DMS53 treated with DMSO at 0.1 percent for 48 hours (cell line): ENCODE measurements at regions not wholly inside any gene's neighbourhood (a gene's known extent, or its start where the extent isn't known, plus 50 kb on each side); places are given as distances from the start of the nearest gene placed in this dataset.

Source experiments
- DNase-seq: peaks from one replicate; lab custom pipeline; 2025; ENCODE audit not compliant: unreplicated experiment; lab: John Stamatoyannopoulos, UW

GRCh38 chr11:70715166-70715951 is 317.0 kb downstream of the CTTN start:
- no peak for DNase-seq

GRCh38 chr11:70716216-70716615 is 317.9 kb downstream of the CTTN start:
- DNase-seq = no peak

- DNase-seq = no peak
These were observed 318.9 kb downstream of the CTTN start for GRCh38 chr11:70716986-70717775.

DNA sequence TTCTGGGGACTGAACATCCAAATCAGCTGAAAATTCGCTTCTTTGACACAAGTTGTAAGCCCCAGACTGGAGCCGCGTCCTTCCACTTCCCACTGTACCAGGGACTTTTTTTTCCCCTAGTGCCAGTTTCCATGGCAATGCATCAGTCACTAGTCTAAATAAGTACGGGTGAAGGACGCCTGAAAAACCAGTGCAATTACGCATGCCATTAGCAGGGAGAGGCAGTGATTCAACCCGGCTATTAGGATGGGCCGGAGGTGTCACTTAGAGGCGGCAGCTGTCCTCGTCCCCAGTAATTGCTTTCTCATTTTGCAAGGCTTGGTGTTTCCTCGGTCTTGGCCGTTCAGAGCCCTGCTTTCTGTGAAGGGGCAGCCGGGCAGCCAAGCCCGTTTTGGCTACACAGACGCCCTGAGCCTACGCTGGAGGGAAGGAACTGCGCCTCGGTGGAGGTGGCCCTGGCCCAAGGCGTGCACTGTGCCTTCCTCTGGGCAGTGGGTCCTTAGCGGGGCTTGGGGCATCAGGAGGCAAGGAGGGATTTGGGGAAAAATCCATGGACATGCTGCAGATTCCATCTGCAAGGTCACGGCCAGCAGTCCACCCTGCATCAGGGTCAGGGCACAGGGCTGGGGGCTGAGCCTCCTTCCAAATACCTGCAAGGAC is 319.7 kb downstream of the CTTN start:
- DNase-seq = no peak

GRCh38 chr11:70719516-70719915 is 321.2 kb downstream of the CTTN start:
- DNase-seq = no peak

- DNase-seq = no peak
These were observed 322.0 kb downstream of the CTTN start for GRCh38 chr11:70720281-70720680.

GRCh38 chr11:70721006-70721405 is 322.7 kb downstream of the CTTN start:
- no peak for DNase-seq

GRCh38 chr11:70725278-70725677 is 326.9 kb downstream of the CTTN start:
- DNase-seq = no peak

GRCh38 chr11:70725739-70726138 is 327.4 kb downstream of the CTTN start:
- no peak for DNase-seq

GRCh38 chr11:70727021-70727420 is 328.7 kb downstream of the CTTN start:
- DNase-seq = no peak

GRCh38 chr11:70727899-70728620 is 329.7 kb downstream of the CTTN start:
- no peak for DNase-seq

DNA sequence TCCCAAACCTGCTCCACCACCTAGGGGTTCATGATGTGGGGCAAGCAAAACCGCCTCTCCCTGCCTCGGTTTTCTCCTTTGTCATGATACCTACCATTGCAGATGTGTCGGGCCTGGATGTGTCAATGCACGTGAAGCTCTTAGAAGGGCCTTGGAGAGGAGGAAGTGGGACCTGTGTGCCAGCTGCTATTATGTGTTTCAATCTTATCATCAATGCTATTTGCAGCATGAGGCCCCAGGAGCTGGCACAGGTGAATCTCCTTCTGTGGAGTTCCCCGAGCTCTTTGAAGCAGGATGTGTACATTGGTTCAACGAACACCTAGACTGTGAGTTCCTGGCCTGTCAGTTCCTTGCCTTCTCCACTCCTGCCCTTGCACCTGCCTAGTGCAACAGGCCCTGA is 331.6 kb downstream of the CTTN start:
- DNase-seq = no peak

DNA sequence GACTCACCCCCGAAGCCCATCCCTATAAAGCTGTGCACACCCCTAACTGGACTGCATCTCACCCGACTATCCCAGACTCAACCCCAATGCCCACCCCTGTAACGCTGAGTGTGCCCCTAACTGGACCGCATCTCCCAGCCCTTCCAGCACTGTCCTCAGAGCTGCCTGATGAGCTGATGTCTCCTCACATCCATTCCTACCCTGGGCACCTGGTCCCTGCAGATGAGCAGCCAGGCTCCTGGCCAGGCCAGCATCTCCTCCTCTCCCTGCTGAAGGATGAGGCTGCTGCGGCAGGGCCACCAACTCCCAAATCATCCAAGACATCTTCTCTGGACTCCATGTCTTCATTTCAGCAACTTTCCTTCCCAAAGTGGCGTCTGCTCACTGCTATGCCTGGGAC is 332.1 kb downstream of the CTTN start:
- no peak for DNase-seq

DNA sequence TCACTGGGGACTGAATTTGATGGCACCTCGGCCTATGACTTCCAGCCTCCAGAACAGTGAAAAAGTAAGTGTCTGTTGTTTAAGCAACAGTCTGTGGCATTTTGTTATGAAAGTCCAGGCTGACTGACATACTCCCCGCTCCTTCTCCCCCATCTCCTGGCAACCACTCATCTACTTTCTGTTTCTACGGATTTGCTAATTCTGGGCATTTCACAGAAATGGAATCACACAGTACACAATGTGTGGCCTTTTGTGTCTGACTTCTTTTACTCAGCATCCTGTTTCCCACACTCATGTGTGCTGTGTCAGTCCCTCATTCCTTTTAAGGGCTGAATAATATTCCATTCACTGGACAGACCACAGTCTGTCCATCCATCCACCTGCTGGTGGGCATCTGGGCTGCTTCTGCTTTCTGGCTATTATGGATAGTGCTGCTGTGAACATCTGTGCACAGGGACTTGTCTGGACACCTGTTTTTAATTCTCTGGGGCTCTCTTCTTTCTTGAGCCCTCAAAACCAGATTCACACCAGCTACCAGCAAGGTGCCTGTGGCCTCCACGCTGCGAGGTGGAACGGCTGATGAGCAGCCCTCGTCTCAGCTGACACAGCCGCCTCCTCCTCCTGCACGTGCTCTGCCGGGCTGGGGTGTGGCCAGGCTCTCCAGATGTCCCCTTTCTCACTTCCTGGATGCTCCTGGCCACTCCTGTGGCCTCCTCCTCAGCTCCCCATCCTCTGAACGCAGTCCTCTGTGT is 333.1 kb downstream of the CTTN start:
- DNase-seq = no peak

- no peak for DNase-seq
These were observed 333.9 kb downstream of the CTTN start for GRCh38 chr11:70732023-70732880.

DNA sequence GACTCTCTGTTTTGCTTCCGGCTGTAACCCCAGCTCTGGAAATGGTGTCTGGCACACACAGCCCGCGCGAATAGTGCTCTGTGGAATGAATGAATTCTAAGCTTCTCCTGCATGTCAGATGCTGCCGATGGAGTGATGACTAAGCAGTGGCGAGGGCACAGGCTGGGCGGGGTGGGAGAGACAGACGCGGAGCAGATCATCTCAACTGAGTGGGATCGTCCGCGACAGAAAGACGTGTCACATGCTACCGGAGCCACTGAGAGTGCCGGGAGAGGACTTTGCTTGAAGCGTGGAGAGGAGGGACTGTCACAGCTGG is 334.5 kb downstream of the CTTN start:
- no peak for DNase-seq

DNA sequence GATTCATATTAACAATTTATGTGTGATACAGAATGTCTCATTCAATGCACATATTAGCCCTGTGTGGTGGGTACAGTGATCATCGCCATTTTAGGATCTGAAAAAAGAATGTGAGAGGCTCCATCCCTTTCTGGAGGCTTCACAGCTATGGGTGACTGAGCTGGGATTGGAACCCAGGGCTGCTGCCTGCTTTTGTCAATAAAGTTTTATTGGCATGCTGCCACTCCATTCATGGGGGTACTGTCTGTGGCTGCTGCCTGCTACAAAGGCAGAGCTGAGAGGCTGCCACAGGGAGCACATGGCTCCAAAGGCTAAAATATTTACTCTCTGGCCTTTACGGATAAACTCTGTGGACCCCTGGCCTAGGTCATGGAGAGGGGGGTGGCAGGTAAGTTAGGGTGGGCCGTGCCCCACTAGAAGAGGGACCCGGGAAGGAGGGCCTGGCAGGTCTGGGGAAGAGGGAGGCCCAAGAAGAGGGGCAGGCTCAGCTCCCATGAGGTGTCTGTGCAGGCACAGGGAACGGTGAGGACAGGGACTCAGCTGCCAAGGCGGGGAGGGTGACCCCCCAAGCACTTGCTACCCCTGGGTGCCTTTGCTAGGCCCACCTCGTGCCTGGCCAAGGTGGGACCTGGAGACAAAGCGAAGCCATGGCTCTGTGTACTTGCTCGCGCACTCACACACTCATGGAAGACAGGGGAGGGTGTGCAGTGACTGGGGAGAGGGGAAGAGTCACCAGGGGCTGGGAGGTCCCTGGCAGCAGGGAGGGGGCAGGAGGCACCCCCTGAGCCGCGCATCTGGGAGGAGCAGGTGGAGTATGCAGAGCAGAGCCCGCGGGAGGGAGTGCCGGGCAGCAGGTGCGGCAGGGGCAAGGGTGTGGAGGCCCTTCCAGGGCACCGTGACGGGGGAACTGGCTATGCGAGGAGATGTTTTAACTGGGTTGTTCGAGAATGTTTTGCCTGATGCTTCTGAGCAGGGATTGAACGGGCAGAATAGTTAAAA is 335.3 kb downstream of the CTTN start:
- no peak for DNase-seq

DNA sequence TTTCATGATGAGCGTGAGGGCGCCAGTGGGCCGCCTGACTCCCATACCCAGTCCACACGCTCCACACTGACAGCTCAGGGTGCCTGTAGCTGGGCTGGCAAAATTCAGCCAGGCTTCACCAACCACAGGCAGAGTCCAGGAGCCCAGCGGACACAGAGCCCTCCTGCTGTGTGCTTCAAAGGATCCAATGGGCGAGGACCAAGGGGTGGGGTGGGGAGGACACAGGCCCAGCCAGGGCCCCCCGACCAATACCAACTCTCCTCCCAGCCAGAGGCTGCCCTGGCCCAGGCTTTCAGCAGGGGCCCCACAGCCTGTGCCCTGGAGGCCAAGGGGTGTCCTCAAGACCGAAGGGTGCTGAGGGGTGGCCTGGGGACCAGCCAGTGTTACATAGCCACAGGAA is 336.1 kb downstream of the CTTN start:
- no peak for DNase-seq

- no peak for DNase-seq
These were observed 336.6 kb downstream of the CTTN start for GRCh38 chr11:70734911-70735310.
